Smooth muscle cell (in vitro differentiated cells): ENCODE measurements at regions not wholly inside any gene's neighbourhood (a gene's known extent, or its start where the extent isn't known, plus 50 kb on each side); places are given as distances from the start of the nearest gene placed in this dataset.

Source experiments
- DNase-seq: peaks from one replicate; lab custom pipeline; 2025; ENCODE audit not compliant: unreplicated experiment; lab: John Stamatoyannopoulos, UW
- H2AFZ ChIP-seq: fragments of 200-600 bp; sonication (generic); 2 replicates; pipeline ENCODE4 v1.6.0; 2016; ENCODE audit warnings: antibody characterized with exemption, low read depth, mild to moderate bottlenecking
- H3F3A ChIP-seq: fragments of 200-600 bp; sonication (generic); 2 replicates; pipeline ENCODE4 v1.6.0; 2017; ENCODE audit warnings: antibody characterized with exemption, low read depth
- H3K27ac ChIP-seq: fragments of 200-600 bp; sonication (generic); 2 replicates; pipeline ENCODE4 v1.5.1; 2016; ENCODE audit warnings: low read depth, mild to moderate bottlenecking
- H3K27me3 ChIP-seq: fragments of 200-600 bp; sonication (generic); 2 replicates; pipeline ENCODE4 v1.6.1; 2016; ENCODE audit warnings: low read depth, mild to moderate bottlenecking
- H3K36me3 ChIP-seq: fragments of 200-600 bp; sonication (generic); 2 replicates; pipeline ENCODE4 v1.5.1; 2016; ENCODE audit warnings: low read depth
- H3K4me1 ChIP-seq: fragments of 200-600 bp; sonication (generic); 2 replicates; pipeline ENCODE4 v1.5.1; 2016; ENCODE audit warnings: low read depth
- H3K4me2 ChIP-seq: fragments of 200-600 bp; sonication (generic); 2 replicates; pipeline ENCODE4 v1.6.0; 2016; ENCODE audit warnings: mild to moderate bottlenecking
- H3K4me3 ChIP-seq: fragments of 200-600 bp; sonication (generic); 2 replicates; pipeline ENCODE4 v1.5.1; 2016; ENCODE audit warnings: mild to moderate bottlenecking
- H3K79me2 ChIP-seq: fragments of 200-600 bp; sonication (generic); 2 replicates; pipeline ENCODE4 v1.6.0; 2016; ENCODE audit warnings: low read depth, mild to moderate bottlenecking
- H3K9ac ChIP-seq: fragments of 200-600 bp; sonication (generic); 2 replicates; pipeline ENCODE4 v1.6.0; 2016; ENCODE audit warnings: low read depth
- H3K9me3 ChIP-seq: fragments of 200-600 bp; sonication (generic); replicated peaks from 2 replicates; pipeline ENCODE4 v1.5.1; 2016; ENCODE audit warnings: low read depth
- H4K20me1 ChIP-seq: fragments of 200-600 bp; sonication (generic); 2 replicates; pipeline ENCODE4 v1.6.0; 2016; ENCODE audit warnings: low read depth
- WGBS: methylation state at CpG from one replicate; pipeline ENCODE4 v1.1.7; 2016; ENCODE audit warnings: low lambda C conversion rate; 5-methylcytosine and 5-hydroxymethylcytosine counted together
- TF ChIP-seq, protein P1 (sequence below): fragments of 200-600 bp; sonication (generic); IDR thresholded peaks from 2 replicates; pipeline ENCODE4 v1.5.1; 2017; ENCODE audit warnings: borderline replicate concordance, mild to moderate bottlenecking, antibody characterized with exemption; ENCODE audit not compliant: insufficient read depth, poor library complexity, severe bottlenecking

DNA sequence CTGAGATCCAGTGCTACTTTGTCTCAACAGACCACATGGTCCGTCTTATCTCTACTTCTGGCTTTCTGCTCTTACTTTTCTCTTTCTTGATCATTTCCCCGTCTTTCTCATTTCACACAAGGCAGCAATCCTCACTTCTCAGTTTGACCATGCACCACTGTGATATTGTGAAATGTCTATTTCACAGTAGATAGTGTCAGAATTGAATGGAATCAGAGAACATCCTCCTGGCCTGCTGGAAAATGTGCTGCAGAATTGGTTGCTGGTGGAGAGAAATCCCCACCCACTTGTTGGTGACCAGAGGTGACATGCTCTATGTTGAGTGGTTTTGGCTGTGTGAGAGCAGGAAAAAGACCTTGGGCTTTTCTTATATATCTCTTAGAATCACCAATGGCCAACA is 57.8 kb upstream of the RCN1 start:
- H3K27ac ChIP-seq, result no peak overlapping the region
- no peak overlapping the region for H2AFZ ChIP-seq
- no peak overlapping the region for H3K9ac ChIP-seq
- H3F3A ChIP-seq, result no peaks in the 10 kb centered on the region
- H3K4me1 ChIP-seq, result no peaks in the 10 kb centered on the region
- no peaks in the 10 kb centered on the region for H3K9me3 ChIP-seq
- H3K4me2 ChIP-seq, result no peak overlapping the region
- H3K27me3 ChIP-seq, result no peaks in the 10 kb centered on the region
- TF ChIP-seq, protein P1, sequence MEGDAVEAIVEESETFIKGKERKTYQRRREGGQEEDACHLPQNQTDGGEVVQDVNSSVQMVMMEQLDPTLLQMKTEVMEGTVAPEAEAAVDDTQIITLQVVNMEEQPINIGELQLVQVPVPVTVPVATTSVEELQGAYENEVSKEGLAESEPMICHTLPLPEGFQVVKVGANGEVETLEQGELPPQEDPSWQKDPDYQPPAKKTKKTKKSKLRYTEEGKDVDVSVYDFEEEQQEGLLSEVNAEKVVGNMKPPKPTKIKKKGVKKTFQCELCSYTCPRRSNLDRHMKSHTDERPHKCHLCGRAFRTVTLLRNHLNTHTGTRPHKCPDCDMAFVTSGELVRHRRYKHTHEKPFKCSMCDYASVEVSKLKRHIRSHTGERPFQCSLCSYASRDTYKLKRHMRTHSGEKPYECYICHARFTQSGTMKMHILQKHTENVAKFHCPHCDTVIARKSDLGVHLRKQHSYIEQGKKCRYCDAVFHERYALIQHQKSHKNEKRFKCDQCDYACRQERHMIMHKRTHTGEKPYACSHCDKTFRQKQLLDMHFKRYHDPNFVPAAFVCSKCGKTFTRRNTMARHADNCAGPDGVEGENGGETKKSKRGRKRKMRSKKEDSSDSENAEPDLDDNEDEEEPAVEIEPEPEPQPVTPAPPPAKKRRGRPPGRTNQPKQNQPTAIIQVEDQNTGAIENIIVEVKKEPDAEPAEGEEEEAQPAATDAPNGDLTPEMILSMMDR, result no peak
- H3K36me3 ChIP-seq, result no peaks in the 10 kb centered on the region
- 48% methylated on average over 2 of the region's 2 CpGs for WGBS
- H4K20me1 ChIP-seq, result no peaks in the 10 kb centered on the region
- H3K79me2 ChIP-seq, result no peaks in the 10 kb centered on the region
- H3K4me3 ChIP-seq, result no peak overlapping the region
- DNase-seq, result no peak

DNA sequence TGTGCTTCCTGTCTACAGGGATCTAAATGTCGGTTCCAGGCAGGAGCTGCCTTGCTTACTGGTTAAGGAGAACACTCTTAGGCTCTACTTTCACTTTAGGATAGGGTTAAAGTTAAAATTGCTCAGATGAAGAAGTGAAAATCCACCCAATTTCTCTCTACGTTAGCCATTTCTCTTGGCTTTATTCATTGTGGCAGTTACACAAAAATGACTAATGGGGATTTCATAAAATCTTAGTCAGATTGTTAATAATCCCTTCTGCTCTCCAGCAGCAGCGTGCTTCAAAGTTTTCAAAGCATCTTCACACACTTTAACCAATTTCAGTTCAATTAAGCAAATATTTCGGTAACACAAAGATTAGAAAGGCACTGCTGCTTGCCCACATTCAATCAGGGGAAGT is 58.4 kb upstream of the RCN1 start:
- DNase-seq, result no peak
- Histone ChIP-seq H3K9ac (no peak overlapping the region), H3K4me3 (no peak overlapping the region), H3F3A (no peaks in the 10 kb centered on the region), H3K79me2 (no peaks in the 10 kb centered on the region), H3K36me3 (no peaks in the 10 kb centered on the region), H3K27me3 (no peaks in the 10 kb centered on the region), H3K9me3 (no peaks in the 10 kb centered on the region), H4K20me1 (no peaks in the 10 kb centered on the region), H3K4me2 (no peak overlapping the region), H2AFZ (no peak overlapping the region), H3K27ac (no peak overlapping the region), H3K4me1 (no peaks in the 10 kb centered on the region)
- WGBS, result 48% methylated on average over 4 of the region's 4 CpGs
- TF ChIP-seq, protein P1, result no peak

DNA sequence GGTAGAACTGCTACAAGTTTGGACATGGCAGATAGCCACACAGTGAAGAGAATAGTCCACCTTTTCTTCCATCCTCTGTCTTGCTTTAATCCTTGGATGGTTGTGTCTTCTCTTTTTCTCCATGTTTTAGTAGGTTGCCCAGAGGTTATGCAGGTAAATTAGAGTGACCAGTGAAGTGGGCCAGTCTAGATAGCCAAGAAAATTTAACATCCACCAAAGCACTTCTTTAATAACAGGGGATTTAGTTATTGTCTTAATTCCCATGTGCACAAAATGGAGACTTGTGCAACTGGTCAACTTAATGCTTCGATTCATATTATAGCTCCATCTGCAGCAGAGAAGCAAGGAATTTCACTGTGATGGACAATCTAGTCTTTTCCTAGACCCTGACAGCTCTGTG is 58.8 kb upstream of the RCN1 start:
- TF ChIP-seq, protein P1, result no peak
- no peak for DNase-seq
- H3K4me2 ChIP-seq, result no peak overlapping the region
- 75% methylated on average over 1 of the region's 1 CpG for WGBS
- H3K27ac ChIP-seq, result no peak overlapping the region
- no peaks in the 10 kb centered on the region for H3K36me3 ChIP-seq
- no peak overlapping the region for H3K9ac ChIP-seq
- no peak overlapping the region for H3K4me3 ChIP-seq
- no peaks in the 10 kb centered on the region for H3F3A ChIP-seq
- H3K27me3 ChIP-seq, result no peaks in the 10 kb centered on the region
- no peaks in the 10 kb centered on the region for H3K9me3 ChIP-seq
- no peaks in the 10 kb centered on the region for H3K4me1 ChIP-seq
- no peaks in the 10 kb centered on the region for H4K20me1 ChIP-seq
- no peaks in the 10 kb centered on the region for H3K79me2 ChIP-seq
- H2AFZ ChIP-seq, result no peak overlapping the region

DNA sequence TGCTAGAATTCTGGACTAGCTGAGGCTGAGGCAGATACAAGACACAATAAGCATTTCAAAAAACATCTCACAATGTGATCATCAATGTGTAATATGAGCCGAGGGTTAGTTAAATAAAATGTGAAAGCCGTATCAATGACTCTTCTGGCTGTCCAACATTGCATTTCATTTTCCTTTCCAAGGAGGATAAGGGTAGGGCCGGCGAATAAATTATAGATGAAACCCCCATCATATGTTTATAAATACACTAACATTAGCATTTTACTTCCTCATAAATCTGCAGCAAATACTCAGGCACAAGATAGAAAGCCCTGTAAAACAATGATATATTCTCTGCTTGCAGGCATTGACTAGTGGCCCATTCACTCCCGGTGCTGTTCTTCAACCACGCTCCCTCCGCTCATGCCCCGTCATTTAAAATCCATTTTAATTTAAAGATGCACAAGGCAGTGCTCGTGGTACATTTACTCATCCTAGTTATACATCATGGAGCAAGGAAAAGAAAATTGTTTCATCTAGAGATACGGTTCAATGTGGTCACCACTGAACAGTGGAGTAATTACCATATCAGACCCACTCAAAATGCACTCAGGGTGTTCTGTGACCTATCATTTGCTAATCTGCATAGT is 59.9 kb upstream of the RCN1 start:
- no peaks in the 10 kb centered on the region for H3K79me2 ChIP-seq
- TF ChIP-seq, protein P1, result no peak
- H4K20me1 ChIP-seq, result no peaks in the 10 kb centered on the region
- WGBS, result 93% methylated on average over 10 of the region's 10 CpGs
- no peak overlapping the region for H3K4me2 ChIP-seq
- H2AFZ ChIP-seq, result no peak overlapping the region
- H3K27ac ChIP-seq, result no peak overlapping the region
- no peaks in the 10 kb centered on the region for H3K4me1 ChIP-seq
- H3K9me3 ChIP-seq, result no peaks in the 10 kb centered on the region
- no peak overlapping the region for H3K4me3 ChIP-seq
- H3F3A ChIP-seq, result no peaks in the 10 kb centered on the region
- no peaks in the 10 kb centered on the region for H3K36me3 ChIP-seq
- H3K27me3 ChIP-seq, result no peaks in the 10 kb centered on the region
- no peak overlapping the region for H3K9ac ChIP-seq
- DNase-seq, result no peak
